Esophagus squamous epithelium (tissue), 5 donors: ENCODE measurements at regions not wholly inside any gene's neighbourhood (a gene's known extent, or its start where the extent isn't known, plus 50 kb on each side); places are given as distances from the start of the nearest gene placed in this dataset.
"Not testable (repeated sequence)": the region's sequence is repeated elsewhere in the genome, so short reads cannot be mapped to it uniquely, and the experiment has no call there.

Experiments used
- DNase-seq: peaks from one replicate; lab custom pipeline; 2025; lab: John Stamatoyannopoulos, UW
- H3K27ac ChIP-seq, 4 donors: fragments of 200-600 bp; sonication (generic); one replicate each; pipeline ENCODE4 v1.5.1; 2016 to 2019; ENCODE audit warnings: mild to moderate bottlenecking in 1 of 4
- H3K27me3 ChIP-seq, 4 donors: fragments of 200-600 bp; sonication (generic); 1 replicate in 3 of 4; 2 replicates in 1 of 4; pipeline versions ENCODE4 v1.5.1 to v1.6.0; 2017 to 2021; ENCODE audit warnings: antibody characterized with exemption in 1 of 4
- H3K36me3 ChIP-seq, 3 donors: fragments of 200-600 bp; sonication (generic); one replicate each; pipeline ENCODE4 v1.5.1; 2016 to 2019
- H3K4me1 ChIP-seq, 3 donors: fragments of 200-600 bp; sonication (generic); one replicate each; pipeline ENCODE4 v1.5.1; 2017 to 2019
- H3K4me3 ChIP-seq, 4 donors: fragments of 200-600 bp; sonication (generic); 1 replicate in 3 of 4; 2 replicates in 1 of 4; pipeline ENCODE4 v1.5.1; 2016 to 2019; ENCODE audit warnings: mild to moderate bottlenecking in 2 of 4, moderate library complexity in 1 of 4
- H3K9me3 ChIP-seq, 3 donors: fragments of 200-600 bp; sonication (generic); one replicate each; pipeline ENCODE4 v1.5.1; 2016 to 2019
- CTCF ChIP-seq, 6 experiments: fragments of 450-650 bp in 4 of 6; fragments of 200-600 bp in 2 of 6; sonication (generic) in 2 of 6; IDR thresholded peaks; one replicate each; pipeline ENCODE4 v1.5.1; 2016 to 2019; ENCODE audit warnings: antibody characterized with exemption in 6 of 6, mild to moderate bottlenecking in 4 of 6, moderate library complexity in 4 of 6
- POLR2A ChIP-seq, 4 donors: fragments of 450-650 bp; IDR thresholded peaks; one replicate each; pipeline ENCODE4 v1.6.1; 2017; ENCODE audit warnings: antibody characterized with exemption in 4 of 4, mild to moderate bottlenecking in 4 of 4, moderate library complexity in 3 of 4
- WGBS, 2 donors: methylation state at CpG; one replicate each; pipeline ENCODE4 v1.1.5; 2018; 5-methylcytosine and 5-hydroxymethylcytosine counted together
- intact Hi-C: fragments of 100-400 bp; cut with DNase I; formaldehyde crosslinking; loops from one replicate; pipeline ENCODE4 v1.15.0; 2022
- donor health status: DM: yes; HTN: yes; CAD: no.

GRCh38 chrX:17986440-17986839 lies 125.3 kb upstream of the RAI2 start:
- intact Hi-C loops = no loop called here
- WGBS, 2 donors = 65 to 94% methylated on average over 3 to 5 of the region's 5 CpGs

GRCh38 chrX:17984415-17984814 lies 123.3 kb upstream of the RAI2 start:
- peaks cover 0 to 3% (median 0%) of the 10 kb centered on the region in 3 donors for H3K9me3 ChIP-seq
- no peak overlapping the region for H3K27ac ChIP-seq
- intact Hi-C loops = no loop called here
- TF ChIP-seq CTCF (IDR thresholded peaks at IDR 0.05) = no peak
- TF ChIP-seq POLR2A (IDR thresholded peaks at IDR 0.05) = no peak
- no peaks in the 10 kb centered on the region for H3K27me3 ChIP-seq
- DNase-seq = no peak
- WGBS, 2 donors = 53 to 80% methylated on average over 2 to 5 of the region's 5 CpGs
- no peaks in the 10 kb centered on the region for H3K36me3 ChIP-seq
- H3K4me3 ChIP-seq = no peak overlapping the region
- no peaks in the 10 kb centered on the region for H3K4me1 ChIP-seq

More at GRCh38 chrX:17986440-17986839, 125.3 kb upstream of the RAI2 start:
- no peak overlapping the region for H3K27ac ChIP-seq
- H3K4me3 ChIP-seq = no peak overlapping the region
- no peak for DNase-seq
- H3K9me3 ChIP-seq = no peaks in the 10 kb centered on the region
- no peaks in the 10 kb centered on the region for H3K4me1 ChIP-seq
- H3K36me3 ChIP-seq = no peaks in the 10 kb centered on the region
- no peaks in the 10 kb centered on the region for H3K27me3 ChIP-seq
- no peak for TF ChIP-seq CTCF (IDR thresholded peaks at IDR 0.05)
- no peak for TF ChIP-seq POLR2A (IDR thresholded peaks at IDR 0.05)

GRCh38 chrX:17983389-17983788 lies 122.3 kb upstream of the RAI2 start:
- Histone ChIP-seq H3K27me3 (no peaks in the 10 kb centered on the region), H3K36me3 (no peaks in the 10 kb centered on the region), H3K27ac (no peak overlapping the region), H3K9me3 (peaks cover 0 to 7% (median 0%) of the 10 kb centered on the region in 3 donors), H3K4me3 (no peak overlapping the region), H3K4me1 (no peaks in the 10 kb centered on the region)
- TF ChIP-seq CTCF (IDR thresholded peaks at IDR 0.05) (no peak), POLR2A (IDR thresholded peaks at IDR 0.05) (no peak)
- intact Hi-C loops = no loop called here
- 36 to 46% methylated on average over 1 of the region's 1 CpG for WGBS, 2 donors
- no peak for DNase-seq

GRCh38 chrX:17977696-17978095 lies 116.6 kb upstream of the RAI2 start:
- Histone ChIP-seq H3K4me1 (no peaks in the 10 kb centered on the region), H3K27me3 (no peaks in the 10 kb centered on the region), H3K27ac (no peak overlapping the region), H3K4me3 (no peak overlapping the region), H3K36me3 (no peaks in the 10 kb centered on the region), H3K9me3 (peaks cover 0 to 7% (median 0%) of the 10 kb centered on the region in 3 donors)
- no peak for DNase-seq
- intact Hi-C loops = no loop called here
- 63% methylated on average over 3 of the region's 3 CpGs; no CpG with 5 or more reads in 1 of the 2 donors for WGBS, 2 donors
- no peak for TF ChIP-seq CTCF (IDR thresholded peaks at IDR 0.05)
- TF ChIP-seq POLR2A (IDR thresholded peaks at IDR 0.05) = no peak

GRCh38 chrX:17976955-17977354 lies 115.9 kb upstream of the RAI2 start:
- intact Hi-C loops = no loop called here
- no peak for DNase-seq
- Histone ChIP-seq H3K27me3 (no peaks in the 10 kb centered on the region), H3K36me3 (no peaks in the 10 kb centered on the region), H3K9me3 (peaks cover 0 to 7% (median 0%) of the 10 kb centered on the region in 3 donors), H3K4me3 (no peak overlapping the region), H3K27ac (no peak overlapping the region), H3K4me1 (no peaks in the 10 kb centered on the region)
- TF ChIP-seq POLR2A (IDR thresholded peaks at IDR 0.05) = no peak
- no peak for TF ChIP-seq CTCF (IDR thresholded peaks at IDR 0.05)
- WGBS, 2 donors = 78% methylated on average over 3 of the region's 3 CpGs; no CpG with 5 or more reads in 1 of the 2 donors

GRCh38 chrX:17975349-17975748 lies 114.3 kb upstream of the RAI2 start:
- H3K27ac ChIP-seq, H3K27me3 ChIP-seq, intact Hi-C loops, H3K4me3 ChIP-seq, H3K9me3 ChIP-seq, H3K4me1 ChIP-seq, DNase-seq, H3K36me3 ChIP-seq: not testable (repeated sequence)
- 90 to 100% methylated on average over 2 to 5 of the region's 5 CpGs for WGBS, 2 donors
